Fibroblast of the conjunctiva (primary cell): ENCODE measurements at regions not wholly inside any gene's neighbourhood (a gene's known extent, or its start where the extent isn't known, plus 50 kb on each side); places are given as distances from the start of the nearest gene placed in this dataset.
"Not testable (repeated sequence)": the region's sequence is repeated elsewhere in the genome, so short reads cannot be mapped to it uniquely, and the experiment has no call there.

Experiments used
- DNase-seq: peaks from one replicate; pipeline ENCODE4 v3.0.0-alpha.2; 2010; ENCODE audit warnings: low read depth

DNA sequence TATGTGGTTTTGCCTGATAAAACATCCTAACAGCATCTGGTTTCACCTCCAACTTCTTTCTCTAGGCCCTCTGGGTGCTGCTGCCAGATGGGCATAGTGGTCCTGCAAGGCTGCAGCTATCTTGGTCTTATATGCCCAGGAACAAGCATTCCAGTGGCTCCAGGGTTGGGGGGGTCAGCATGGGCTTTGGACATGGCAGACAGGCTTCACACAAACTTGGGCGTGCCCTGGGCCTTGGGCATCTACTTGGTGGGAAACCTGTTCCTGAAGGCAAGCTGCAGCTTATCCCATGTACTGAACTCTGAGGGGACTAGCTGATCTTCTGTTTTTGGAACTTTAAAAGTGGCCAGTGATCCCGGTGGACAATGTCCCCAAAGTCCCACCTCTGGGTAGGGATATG lies 54.9 kb upstream of the ZNF678 start:
- no peak for DNase-seq

DNA sequence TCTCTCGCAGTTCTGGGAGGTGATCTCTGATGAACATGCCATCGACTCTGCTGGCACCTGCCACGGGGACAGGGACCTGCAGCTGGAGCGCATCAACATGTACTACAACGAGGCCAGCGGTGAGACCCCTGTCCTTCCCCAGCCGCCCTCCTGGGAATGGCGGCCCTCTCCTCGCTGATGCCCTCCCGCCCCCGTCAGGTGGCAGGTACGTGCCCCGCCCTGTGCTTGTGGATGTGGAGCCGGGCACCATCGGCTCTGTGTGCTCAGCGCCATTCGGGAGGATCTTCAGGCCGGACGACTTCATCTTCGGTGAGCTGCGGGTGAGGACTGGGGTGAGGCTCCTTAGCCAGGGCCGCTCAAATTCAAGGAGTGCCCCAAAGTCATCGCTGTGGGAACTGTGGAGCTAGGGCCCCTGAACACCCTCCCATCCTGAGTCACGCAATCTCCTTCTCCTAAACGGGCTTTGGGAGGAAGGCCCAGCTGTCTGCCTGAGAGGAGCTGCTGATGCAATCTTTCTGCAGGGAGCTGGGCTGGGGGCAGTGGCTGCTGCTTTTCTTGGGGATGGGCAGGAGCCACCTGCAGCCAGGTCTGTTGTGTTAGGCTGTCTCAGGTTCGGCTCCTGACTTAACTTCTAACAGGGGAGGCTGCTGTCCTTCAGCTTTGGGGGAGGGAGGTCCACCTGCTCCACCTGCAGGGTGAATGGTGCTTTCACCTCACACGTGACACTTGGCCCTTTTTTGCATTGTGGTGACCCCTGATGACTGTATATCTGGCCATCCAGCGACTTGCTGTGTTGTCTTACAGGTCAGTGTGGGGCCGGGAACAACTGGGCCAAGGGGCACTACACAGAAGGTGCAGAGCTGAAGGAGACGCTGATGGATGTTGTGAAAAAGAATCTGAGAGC lies 56.6 kb upstream of the ZNF678 start:
- not testable (repeated sequence) for DNase-seq

DNA sequence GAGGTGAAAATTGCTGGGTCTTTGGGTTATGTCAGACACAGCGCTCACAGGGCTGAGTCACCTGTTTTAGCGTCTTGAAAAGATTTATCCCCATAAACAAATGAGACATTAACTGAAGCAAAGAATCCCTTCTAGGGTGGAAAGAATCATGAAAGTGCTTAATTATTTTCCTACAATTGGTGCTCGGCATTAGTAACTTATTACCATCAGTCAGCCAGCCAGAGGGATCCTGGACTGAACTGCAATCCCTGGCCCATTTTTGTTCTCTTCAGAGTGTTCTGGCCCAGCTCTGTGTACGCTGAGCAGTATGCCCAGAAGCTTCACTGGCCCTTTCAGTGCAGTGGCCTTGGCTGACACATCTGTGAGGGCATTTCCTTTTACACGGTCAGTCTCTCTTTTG lies 67.3 kb upstream of the ZNF678 start:
- DNase-seq: not testable (repeated sequence)

DNA sequence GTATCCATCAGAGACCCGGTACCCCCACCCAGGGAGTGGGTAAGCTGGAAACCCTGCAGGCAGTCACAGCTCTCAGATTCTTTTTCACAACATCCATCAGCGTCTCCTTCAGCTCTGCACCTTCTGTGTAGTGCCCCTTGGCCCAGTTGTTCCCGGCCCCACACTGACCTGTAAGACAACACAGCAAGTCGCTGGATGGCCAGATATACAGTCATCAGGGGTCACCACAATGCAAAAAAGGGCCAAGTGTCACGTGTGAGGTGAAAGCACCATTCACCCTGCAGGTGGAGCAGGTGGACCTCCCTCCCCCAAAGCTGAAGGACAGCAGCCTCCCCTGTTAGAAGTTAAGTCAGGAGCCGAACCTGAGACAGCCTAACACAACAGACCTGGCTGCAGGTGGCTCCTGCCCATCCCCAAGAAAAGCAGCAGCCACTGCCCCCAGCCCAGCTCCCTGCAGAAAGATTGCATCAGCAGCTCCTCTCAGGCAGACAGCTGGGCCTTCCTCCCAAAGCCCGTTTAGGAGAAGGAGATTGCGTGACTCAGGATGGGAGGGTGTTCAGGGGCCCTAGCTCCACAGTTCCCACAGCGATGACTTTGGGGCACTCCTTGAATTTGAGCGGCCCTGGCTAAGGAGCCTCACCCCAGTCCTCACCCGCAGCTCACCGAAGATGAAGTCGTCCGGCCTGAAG lies 69.3 kb upstream of the ZNF678 start:
- not testable (repeated sequence) for DNase-seq

DNA sequence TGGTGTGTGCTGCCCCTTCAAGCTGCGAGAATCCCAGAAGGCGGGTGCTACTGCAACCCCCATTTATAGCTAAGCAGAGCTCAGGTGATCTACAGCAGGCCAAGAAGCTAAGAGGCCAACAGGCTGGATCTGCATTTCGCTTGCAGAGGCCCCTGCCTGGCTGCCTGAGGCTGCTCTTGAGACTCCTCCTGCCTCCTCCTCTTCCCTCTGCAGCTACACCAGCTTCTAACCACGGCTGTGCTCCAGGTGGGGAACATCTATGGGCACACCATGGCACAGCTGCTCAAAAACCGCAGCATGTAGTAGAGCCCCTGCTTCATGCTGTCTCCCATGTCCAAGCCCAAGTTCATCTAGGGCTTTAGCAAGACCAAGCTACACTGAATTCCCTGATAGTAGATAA lies 72.9 kb upstream of the ZNF678 start:
- DNase-seq: no peak

DNA sequence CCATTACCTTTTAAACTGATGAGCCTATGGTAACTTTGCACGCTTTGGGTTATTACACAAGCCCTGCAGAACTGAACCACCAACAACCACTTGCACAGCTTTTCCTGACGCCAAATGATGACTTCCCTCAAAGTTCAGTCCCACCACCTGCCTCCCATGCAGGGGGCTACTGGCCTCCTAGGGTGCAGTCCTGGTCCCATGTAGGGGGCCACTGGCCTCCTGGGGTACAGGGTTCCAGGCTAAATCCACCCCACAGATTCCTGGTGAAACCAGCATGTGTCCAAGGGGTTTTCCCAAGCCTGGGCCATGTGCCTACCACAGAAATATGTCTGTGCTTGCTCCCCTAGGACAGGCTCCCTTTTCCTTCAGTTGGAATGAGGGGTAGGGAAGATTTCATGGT lies 73.4 kb upstream of the ZNF678 start:
- no peak for DNase-seq

DNA sequence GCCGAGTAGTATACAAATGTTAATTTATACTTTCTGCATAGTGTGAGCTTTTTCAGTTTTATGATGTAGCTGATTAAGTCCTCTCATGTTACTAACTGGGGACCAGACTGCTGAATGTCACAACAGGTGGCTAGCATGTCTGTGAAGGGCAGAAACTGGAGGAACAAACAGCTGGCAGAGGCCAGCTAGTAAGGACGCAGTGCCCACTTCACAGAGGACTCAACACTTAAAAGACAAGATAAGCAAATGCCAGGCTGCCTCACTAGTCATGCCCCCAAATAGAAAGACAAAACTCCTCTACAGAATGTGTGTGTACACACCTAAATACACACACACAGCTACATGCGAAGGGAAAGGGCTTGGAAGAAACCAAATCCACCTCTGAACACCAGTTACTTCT lies 73.8 kb upstream of the ZNF678 start:
- no peak for DNase-seq

DNA sequence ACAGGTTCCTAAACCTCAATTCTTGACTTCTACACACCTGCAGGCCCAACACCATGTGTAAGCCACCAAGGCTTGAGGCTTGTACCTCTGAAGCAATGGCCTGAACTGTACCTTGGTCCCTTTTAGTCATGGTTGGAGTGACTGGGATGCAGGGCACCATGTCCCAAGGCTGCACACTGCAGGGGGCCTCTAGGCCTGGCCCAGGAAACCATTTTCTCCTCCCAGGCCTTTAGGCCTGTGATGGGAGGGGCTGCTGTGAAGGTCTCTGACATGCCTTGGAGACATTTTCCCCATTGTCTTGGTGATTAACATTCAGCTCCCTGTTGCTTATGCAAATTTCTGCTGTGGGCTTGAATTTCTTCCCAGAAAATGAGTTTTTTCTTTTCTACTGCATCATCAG lies 75.8 kb upstream of the ZNF678 start:
- no peak for DNase-seq

DNA sequence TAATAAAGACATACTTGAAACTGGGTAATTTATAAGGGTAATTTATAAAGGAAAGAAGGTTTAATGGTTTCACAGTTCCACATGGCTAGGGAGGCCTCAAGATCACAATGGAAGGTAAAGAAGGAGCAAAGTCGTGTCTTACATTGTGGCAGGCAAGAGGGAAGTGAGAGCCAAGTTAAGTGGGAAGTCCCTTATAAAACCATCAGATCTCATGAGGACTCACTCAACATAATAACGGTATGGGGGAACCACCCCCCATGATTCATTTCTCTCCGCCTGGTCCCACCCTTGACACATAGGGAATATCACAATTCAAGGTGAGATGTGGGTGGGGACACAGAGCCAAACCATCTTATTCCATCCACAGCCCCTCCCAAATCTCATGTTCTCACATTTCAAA lies 76.8 kb upstream of the ZNF678 start:
- no peak for DNase-seq

DNA sequence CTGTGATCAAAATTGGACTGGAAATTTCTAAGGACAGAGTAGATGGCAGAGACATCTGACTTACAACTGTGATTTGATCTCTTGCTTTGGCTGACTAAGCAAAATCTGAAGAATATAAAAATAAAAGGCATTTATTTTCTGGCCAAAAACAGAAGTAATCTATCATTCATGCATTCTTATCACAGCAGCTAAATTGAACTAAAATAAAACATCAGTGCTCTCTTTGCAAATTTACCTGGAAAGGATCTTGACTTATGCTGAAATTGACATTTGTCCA lies 81.4 kb upstream of the ZNF678 start:
- DNase-seq: no peak

DNA sequence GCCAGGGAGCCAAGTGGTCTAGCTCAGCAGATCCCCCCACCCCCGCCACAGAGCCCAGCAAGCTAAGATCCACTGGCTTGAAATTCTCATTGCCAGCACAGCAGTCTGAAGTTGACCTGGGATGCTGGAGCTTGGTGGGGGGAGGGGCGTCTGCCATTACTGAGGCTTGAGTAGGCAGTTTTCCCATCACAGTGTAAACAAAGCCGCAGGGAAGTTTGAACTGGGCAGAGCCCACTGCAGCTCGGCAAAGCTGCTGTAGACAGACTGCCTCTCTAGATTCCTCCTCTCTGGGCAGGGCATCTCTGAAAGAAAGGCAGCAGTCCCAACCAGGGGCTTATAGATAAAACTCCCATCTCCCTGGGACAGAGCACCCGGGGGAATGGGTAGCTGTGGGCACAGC lies 89.3 kb upstream of the ZNF678 start:
- DNase-seq: not testable (repeated sequence)

DNA sequence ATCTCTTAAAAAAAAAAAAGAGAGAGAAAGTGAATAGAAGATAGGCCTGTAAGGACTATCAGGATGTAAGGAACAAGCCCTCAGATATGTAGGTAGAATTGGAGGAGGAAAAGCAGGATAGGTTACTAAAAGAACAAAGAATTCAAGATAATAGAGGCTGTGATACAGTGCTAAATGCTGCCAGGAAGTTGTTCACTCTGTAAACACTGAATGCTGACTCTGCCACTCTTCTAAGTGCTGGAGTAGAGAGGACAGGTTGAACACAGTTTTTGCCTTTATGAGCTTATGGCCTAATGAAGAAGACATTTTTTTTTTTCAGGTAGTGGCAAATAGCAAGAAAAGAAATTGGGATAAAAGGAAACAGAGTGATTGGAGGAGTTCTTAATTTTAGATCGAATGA lies 90.6 kb upstream of the ZNF678 start:
- no peak for DNase-seq

DNA sequence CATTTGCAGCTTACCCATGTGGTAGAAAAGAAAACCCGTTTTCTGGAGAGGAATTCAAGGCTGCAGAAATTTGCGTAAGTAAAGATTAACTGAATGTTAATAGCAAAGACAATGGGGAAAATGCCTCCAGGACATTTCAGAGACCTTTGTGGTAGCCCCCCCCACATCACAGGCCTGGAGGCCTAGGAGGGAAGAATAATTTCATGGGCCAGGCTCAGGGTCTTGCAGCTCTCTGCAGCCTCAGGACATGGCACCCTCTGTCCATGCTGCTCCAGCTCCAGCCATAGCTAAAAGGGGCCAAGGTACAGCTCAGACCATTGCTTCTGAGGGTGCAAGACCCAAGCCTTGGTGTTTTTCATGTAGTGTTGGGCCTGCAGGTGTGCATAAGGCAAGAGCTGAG lies 92.7 kb upstream of the ZNF678 start:
- DNase-seq: no peak

DNA sequence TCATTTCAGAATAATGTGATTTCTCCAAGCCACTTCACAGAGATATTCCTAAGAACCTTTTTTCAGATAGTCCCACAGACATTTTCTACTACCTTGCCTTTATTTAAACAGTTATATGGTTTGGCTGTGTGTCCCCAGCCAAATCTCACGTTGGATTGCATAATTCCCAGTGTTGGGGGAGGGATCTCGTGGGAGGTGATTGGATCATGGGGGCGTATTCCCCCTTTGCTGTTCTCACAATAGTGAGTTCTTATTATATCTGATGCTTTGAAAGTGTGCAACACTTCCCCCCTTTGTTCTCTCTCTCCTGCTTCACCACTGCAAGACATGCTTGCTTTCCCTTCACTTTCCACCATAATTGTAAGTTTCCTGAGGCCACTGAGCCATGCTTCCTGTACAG lies 93.6 kb upstream of the ZNF678 start:
- no peak for DNase-seq

DNA sequence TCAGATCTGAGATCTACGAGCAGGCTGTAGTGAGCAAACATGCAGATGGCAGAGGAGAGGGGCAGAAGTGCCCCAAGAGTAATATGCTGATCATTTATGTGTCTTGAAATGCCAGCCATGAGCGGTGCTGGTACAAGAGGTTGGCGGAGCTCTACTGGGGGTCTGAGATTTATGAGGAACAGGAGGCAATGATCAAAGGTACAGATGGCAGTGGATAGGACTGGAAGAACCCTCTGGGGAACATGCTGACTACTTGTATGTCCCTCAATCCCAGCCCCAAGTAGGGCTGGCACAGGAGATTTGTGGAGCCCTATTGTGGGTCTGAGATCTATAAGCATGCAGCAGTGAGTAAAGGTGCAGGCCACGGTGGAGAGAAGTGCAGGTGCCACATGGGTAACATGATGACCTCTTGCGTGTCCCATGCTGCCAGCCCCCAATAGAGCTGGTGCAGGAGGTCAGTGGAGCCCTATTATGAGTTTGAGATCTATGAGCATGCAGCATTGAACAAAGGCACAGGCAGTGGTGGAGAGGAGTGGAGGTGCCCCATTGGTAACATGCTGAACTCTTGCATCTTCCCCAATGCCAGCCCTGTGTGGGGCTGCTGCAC lies 97.2 kb upstream of the ZNF678 start:
- DNase-seq: no peak

DNA sequence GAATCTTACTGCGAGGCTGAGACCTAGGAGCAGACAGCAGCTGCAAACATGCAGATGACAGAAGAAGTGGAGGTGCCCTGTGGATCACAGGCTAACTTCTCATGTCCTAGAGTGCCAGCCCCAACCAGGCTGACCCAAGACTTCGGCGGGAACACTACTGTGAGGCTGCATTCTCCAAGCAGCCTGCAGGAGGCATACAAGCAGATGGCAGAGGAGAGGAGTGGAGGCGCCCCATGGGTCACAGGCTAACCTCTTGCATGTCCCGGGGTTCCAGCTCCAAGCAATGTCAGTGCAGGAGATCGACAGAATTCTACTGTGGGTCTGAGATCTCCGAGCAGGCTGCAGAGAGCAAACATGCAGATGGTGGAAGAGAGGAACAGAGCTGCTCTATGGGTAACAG lies 98.1 kb upstream of the ZNF678 start:
- no peak for DNase-seq

DNA sequence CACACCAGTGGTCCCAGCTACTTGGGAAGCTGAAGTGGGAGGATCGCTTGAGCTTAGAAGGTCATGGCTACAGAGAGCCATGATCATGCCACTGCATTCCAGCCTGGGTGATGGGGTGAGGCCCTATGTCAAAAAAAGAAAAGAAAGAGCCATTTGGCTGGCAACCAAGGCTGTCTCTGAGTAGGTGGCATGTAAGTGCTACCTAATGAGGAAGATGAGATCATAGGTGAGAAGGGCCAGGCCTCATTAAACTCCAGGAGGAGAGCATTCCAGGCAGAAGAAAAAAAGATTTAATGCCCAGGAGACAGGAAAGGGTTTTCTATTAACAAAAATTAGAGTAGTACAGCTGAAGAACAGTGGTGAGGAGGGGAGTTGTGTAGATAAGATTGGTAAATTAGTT lies 103.4 kb upstream of the ZNF678 start:
- no peak for DNase-seq

DNA sequence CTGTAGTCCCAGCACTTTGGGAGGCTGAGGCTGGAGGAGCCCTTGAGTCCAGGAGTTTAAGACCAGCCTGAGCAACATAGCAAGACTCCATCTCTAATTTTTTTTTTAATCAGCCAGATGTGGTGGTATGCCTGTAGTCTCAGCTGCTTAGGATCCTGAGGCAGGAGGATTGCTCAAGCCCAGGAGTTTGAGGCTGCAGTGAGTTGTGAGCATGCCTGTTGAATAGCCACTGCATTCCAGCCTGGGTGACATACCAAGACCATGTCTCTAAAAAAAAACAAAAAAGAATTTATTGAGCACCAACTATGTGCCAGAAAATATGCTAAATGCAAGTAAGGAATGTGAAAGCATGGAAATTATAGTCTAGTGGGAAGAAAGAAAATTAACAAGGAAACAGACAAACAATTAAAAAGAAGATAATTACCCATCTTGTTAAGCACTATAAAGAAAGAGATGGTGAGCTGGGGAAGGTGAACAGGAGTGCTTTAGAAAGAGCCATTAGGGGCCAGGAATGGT lies 104.0 kb upstream of the ZNF678 start:
- DNase-seq: no peak

DNA sequence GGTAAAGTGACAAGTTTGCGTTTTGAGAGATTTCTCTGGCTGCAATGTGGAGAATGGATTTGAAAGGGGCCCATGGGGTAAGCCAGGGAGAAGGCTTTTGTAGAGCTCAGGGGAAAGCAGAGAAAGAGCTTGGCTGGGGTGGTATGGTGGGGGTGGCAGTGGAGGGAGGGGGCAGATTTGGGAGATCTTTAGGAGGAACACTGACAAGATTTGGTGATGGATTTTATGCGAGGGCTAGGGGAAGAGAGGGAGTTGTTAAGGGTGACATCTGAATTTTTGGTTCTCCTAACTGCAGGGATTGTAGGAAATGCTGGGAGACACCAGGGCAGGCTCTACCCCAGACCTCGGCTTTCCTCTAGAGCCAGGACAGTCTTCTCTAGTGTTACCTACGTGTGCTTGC lies 108.7 kb upstream of the ZNF678 start:
- DNase-seq: no peak

DNA sequence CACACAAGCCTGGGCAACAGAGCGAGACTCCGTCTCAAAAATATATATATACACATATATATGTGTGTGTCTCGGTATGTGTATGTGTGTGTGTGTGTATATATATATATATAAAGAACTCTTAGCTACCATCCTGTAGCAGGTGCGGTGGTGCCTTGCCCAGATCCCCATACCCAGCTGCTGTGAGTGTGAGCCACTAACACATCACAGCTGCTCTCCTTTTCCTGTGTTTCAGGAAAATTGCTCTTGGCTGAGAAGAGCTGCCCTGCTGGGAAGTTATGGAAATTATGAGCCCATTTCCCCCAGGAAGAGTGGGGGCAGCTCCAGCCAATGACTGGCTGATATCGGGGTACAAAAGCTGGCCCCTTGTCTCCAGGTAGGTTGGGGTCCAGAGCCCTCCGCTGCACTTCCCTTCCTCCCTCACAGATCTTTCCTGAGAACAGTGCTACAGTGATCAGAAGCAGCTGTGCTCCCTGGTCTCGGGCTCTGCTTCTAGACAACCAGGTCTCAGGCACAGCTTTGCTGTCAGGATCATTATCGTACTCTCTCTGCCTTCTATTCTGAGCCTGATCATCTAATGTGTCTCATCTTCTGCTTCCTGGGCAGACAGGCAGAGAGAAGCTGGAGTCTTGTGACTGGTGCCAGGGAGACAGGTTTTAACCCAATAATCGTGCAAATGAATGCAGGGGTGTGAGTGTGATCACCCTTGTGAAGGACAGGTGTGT lies 109.6 kb upstream of the ZNF678 start:
- no peak for DNase-seq

DNA sequence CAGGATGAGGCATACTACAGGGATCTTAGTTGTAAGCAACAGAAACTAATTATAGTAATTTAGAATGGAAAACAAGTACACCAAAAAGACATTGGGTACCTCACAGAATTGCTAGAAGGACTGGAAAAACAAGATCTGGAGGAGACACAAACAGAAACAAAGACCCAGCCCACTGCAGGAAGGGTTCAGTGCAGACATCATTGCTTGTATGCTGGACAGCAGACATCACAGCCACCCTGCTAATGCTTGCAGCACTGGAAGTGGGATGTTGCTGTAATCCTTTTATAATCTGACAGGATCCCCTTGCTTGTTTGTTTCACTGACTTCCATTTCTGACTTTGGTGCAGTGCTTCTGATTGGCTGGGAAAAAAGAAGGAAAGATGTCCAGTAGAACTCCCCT lies 111.4 kb upstream of the ZNF678 start:
- DNase-seq: no peak

DNA sequence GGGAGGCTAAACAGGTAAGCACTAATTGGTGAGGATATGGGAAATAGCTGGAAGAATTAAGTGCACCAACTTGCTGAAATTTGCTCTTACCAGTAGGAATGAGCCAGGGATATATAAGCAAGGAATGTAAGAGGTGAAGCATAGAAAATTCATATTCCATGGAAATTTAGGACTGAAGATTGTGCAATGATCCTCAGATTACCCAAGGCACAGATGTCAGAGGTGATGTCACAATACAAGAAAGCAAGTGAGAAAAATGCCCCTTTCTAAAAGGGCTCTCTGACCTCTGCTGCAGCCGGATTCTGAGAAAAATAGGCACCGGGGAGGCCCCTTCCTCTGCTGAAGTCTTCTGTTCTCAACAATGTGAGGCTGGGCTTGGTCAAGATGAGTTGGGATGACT lies 112.3 kb upstream of the ZNF678 start:
- DNase-seq: no peak

DNA sequence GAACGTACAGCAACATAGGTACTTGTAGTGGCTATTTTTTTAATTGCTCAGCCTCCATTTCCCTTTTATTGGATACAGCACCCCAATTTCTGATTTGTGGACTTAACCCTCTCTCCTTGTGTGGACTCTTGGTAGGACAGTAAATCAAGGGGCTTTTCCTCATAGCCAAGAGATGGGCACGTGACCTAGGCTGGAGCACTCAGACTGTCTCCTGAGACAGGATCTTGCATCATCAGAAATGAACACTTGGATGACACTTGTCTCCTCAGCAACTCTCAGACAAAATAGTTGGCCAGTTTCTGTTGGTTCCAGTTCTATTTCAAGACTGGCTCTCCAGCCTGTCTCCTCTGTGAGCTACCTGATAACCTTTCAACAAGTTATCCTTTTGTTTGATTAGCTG lies 112.9 kb upstream of the ZNF678 start:
- DNase-seq: no peak
